ENCODE measurements at regions not wholly inside any gene's neighbourhood (a gene's known extent, or its start where the extent isn't known, plus 50 kb on each side); places are given as distances from the start of the nearest gene placed in this dataset.

DNA sequence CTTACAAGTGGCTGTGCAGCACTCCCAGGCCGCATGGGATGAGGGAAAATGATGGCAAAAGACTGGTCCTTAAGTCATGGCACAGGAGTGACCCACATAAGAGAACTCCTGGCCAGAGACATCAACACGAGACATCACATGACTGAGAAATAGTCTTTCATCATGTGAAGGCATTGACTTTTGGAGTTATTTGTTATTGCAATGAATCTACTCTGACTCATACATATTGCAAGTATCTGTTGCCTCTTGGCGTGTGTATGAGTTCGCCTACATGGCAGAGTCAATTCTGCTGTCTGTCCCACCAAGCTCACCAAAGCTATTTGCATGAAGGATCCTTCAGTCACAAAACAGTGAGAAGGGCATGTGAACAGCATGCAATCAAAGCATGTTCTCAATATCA, 59.7 kb upstream of the HABP2 start:
- H3K4me1 Mint-ChIP-seq (ENCODE audit: low read depth), result no peaks in the 10 kb centered on the region
- H3K9me3 Mint-ChIP-seq, result no peaks in the 10 kb centered on the region
- Histone ChIP-seq H3K4me1 (ENCODE audit: insufficient read depth, low read length) (no peaks in the 10 kb centered on the region), H3K9me3 (ENCODE audit: control insufficient read depth in 1 of 2, insufficient read depth in 1 of 2, low read length in 2 of 2) (no peaks in the 10 kb centered on the region), H3K27me3 (ENCODE audit: control insufficient read depth in 1 of 2, insufficient read depth in 2 of 2, low read length in 2 of 2) (peaks cover 0 to 3% of the 10 kb centered on the region in 2 experiments), H3K36me3 (ENCODE audit: insufficient read depth, low read length) (no peaks in the 10 kb centered on the region), H3K4me3 (ENCODE audit: low read length) (no peak overlapping the region), H3K27ac (ENCODE audit: low read depth in 1 of 2, low read length in 2 of 2) (no peak overlapping the region)
- intact Hi-C loops (cut with DNase I, micrococcal nuclease), result no loop called here
- no peaks in the 10 kb centered on the region for H3K36me3 Mint-ChIP-seq (ENCODE audit: low read depth)
- peaks cover 8% of the 10 kb centered on the region for H3K27me3 Mint-ChIP-seq
- H3K4me3 Mint-ChIP-seq, result no peak overlapping the region
- DNase-seq (no peak), ATAC-seq (ENCODE audit: poor library complexity) (no peak)
- TF ChIP-seq, protein P1, sequence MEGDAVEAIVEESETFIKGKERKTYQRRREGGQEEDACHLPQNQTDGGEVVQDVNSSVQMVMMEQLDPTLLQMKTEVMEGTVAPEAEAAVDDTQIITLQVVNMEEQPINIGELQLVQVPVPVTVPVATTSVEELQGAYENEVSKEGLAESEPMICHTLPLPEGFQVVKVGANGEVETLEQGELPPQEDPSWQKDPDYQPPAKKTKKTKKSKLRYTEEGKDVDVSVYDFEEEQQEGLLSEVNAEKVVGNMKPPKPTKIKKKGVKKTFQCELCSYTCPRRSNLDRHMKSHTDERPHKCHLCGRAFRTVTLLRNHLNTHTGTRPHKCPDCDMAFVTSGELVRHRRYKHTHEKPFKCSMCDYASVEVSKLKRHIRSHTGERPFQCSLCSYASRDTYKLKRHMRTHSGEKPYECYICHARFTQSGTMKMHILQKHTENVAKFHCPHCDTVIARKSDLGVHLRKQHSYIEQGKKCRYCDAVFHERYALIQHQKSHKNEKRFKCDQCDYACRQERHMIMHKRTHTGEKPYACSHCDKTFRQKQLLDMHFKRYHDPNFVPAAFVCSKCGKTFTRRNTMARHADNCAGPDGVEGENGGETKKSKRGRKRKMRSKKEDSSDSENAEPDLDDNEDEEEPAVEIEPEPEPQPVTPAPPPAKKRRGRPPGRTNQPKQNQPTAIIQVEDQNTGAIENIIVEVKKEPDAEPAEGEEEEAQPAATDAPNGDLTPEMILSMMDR (IDR thresholded peaks at IDR 0.05), result no peak
- CTCF ChIA-PET, result no interaction called here
- no peak overlapping the region for H3K27ac Mint-ChIP-seq
- POLR2A ChIA-PET, result no interaction called here

DNA sequence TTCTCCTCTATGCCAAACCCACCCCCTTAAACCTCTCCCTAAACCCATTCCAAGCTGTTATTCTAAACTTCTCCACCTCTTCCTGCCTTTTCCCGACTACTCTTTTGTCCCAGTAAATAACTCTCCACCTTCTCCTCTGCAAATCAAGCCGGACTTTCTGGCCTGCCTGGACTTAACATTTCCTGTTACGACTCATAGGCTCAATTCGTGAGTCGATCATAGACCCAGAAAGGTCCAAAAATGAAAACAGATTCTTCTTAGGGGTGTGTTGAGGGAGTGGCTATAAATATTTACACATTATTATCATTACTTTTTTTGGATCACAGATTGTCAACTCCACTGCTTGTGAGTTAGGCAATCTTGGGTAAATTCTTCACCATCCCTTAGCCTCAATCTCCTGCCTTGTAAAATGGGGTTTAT, 59.0 kb upstream of the HABP2 start:
- H3K27me3 ChIP-seq (ENCODE audit: control insufficient read depth in 1 of 2, insufficient read depth in 2 of 2, low read length in 2 of 2), result peaks cover 0 to 3% of the 10 kb centered on the region in 2 experiments
- Mint-ChIP-seq H3K27ac (no peak overlapping the region), H3K27me3 (peaks cover 14% of the 10 kb centered on the region), H3K36me3 (ENCODE audit: low read depth) (no peaks in the 10 kb centered on the region), H3K9me3 (no peaks in the 10 kb centered on the region), H3K4me3 (no peak overlapping the region), H3K4me1 (ENCODE audit: low read depth) (no peaks in the 10 kb centered on the region)
- H3K4me3 ChIP-seq (ENCODE audit: low read length), result no peak overlapping the region
- no peaks in the 10 kb centered on the region for H3K36me3 ChIP-seq (ENCODE audit: insufficient read depth, low read length)
- no peaks in the 10 kb centered on the region for H3K9me3 ChIP-seq (ENCODE audit: control insufficient read depth in 1 of 2, insufficient read depth in 1 of 2, low read length in 2 of 2)
- POLR2A ChIA-PET, result no interaction called here
- DNase-seq, result no peak
- TF ChIP-seq, protein P1 (IDR thresholded peaks at IDR 0.05), result no peak
- H3K4me1 ChIP-seq (ENCODE audit: insufficient read depth, low read length), result no peaks in the 10 kb centered on the region
- intact Hi-C loops (cut with DNase I, micrococcal nuclease), result no loop called here
- no peak overlapping the region for H3K27ac ChIP-seq (ENCODE audit: low read depth in 1 of 2, low read length in 2 of 2)
- CTCF ChIA-PET, result no interaction called here
- no peak for ATAC-seq (ENCODE audit: poor library complexity)

DNA sequence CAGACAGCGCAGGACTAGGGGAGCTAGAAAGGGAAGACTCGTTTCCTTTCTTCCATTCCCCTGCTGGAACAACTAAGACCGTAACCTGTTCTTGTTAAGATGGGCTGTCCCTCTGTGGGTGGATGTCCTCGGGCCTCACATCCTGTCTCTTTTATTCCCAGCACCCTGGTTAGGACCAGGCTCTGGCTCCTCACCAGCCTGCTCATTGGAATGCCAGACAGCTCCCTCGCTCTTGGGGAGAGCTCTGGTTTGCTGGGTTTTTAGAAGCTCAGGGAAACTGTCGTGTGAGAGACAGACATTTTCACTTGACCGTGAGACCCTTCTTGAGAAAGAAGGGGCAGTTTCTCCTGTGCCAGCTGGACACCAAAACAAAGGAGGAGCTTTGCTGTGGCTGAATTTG, 58.1 kb upstream of the HABP2 start:
- Mint-ChIP-seq H3K27me3 (peaks cover 10% of the 10 kb centered on the region), H3K4me3 (no peak overlapping the region), H3K27ac (no peak overlapping the region), H3K4me1 (ENCODE audit: low read depth) (no peaks in the 10 kb centered on the region), H3K36me3 (ENCODE audit: low read depth) (no peaks in the 10 kb centered on the region), H3K9me3 (no peaks in the 10 kb centered on the region)
- DNase-seq (no peak), ATAC-seq (ENCODE audit: poor library complexity) (no peak)
- H3K4me3 ChIP-seq (ENCODE audit: low read length), result no peak overlapping the region
- H3K36me3 ChIP-seq (ENCODE audit: insufficient read depth, low read length), result no peaks in the 10 kb centered on the region
- no peak overlapping the region for H3K27ac ChIP-seq (ENCODE audit: low read depth in 1 of 2, low read length in 2 of 2)
- H3K9me3 ChIP-seq (ENCODE audit: control insufficient read depth in 1 of 2, insufficient read depth in 1 of 2, low read length in 2 of 2), result no peaks in the 10 kb centered on the region
- peaks cover 0 to 3% of the 10 kb centered on the region in 2 experiments for H3K27me3 ChIP-seq (ENCODE audit: control insufficient read depth in 1 of 2, insufficient read depth in 2 of 2, low read length in 2 of 2)
- intact Hi-C loops (cut with DNase I, micrococcal nuclease), result no loop called here
- ChIA-PET CTCF (no interaction called here), POLR2A (no interaction called here)
- H3K4me1 ChIP-seq (ENCODE audit: insufficient read depth, low read length), result no peaks in the 10 kb centered on the region
- TF ChIP-seq, protein P1 (IDR thresholded peaks at IDR 0.05), result no peak

Measured in CD4-positive, alpha-beta T cell (primary cell).